ENCODE measurements at regions not wholly inside any gene's neighbourhood (a gene's known extent, or its start where the extent isn't known, plus 50 kb on each side); places are given as distances from the start of the nearest gene placed in this dataset.

GRCh38 chr10:108597031-108597430 lies 1326.3 kb downstream of the XPNPEP1 start:
- TF ChIP-seq YY1 (IDR thresholded peaks at IDR 0.05; ENCODE audit: low read depth) = no peak
- TF ChIP-seq RAD21 (IDR thresholded peaks at IDR 0.05; ENCODE audit: low read depth) = no peak
- no peak for TF ChIP-seq EGR1 (IDR thresholded peaks at IDR 0.05)
- no peak for TF ChIP-seq CREB1 (IDR thresholded peaks at IDR 0.05; ENCODE audit: low read depth)
- no peak for TF ChIP-seq MAX (IDR thresholded peaks at IDR 0.05)
- no peak for TF ChIP-seq CEBPB (IDR thresholded peaks at IDR 0.05)
- TF ChIP-seq EP300 (IDR thresholded peaks at IDR 0.05; ENCODE audit: borderline replicate concordance) = no peak
- no peak for TF ChIP-seq NFIC (IDR thresholded peaks at IDR 0.05)
- no peak for TF ChIP-seq TCF12 (IDR thresholded peaks at IDR 0.05; ENCODE audit: low read depth)
- no peak for TF ChIP-seq ZBTB7A (IDR thresholded peaks at IDR 0.05; ENCODE audit: low read depth)
- TF ChIP-seq TAF1 (IDR thresholded peaks at IDR 0.05; ENCODE audit: low read depth) = no peak
- TF ChIP-seq USF1 (IDR thresholded peaks at IDR 0.05) = no peak

- no peak for TF ChIP-seq FOXM1 (IDR thresholded peaks at IDR 0.05; ENCODE audit: borderline replicate concordance, low read depth)
These were observed 1330.4 kb downstream of the XPNPEP1 start for GRCh38 chr10:108592956-108593355.

DNA sequence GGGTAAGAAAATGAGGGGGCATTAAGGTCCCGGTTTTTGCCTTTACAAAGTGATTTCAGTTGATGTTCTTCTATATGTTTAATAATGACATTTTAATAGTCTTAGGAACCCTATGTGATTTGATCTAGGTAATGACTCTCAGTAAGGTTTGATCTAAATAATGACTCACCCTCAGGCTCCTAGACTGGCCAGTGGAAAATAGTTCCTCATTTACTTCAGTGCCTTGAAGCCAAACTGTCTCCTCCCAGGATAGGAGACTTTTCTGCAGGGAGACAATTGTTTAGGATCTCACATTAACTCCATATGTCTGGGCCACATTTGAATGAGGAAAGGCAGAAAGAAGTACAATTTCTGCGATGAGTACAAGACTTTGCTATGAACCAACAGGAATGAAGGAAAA lies 1331.9 kb downstream of the XPNPEP1 start:
- TF ChIP-seq, protein P1, sequence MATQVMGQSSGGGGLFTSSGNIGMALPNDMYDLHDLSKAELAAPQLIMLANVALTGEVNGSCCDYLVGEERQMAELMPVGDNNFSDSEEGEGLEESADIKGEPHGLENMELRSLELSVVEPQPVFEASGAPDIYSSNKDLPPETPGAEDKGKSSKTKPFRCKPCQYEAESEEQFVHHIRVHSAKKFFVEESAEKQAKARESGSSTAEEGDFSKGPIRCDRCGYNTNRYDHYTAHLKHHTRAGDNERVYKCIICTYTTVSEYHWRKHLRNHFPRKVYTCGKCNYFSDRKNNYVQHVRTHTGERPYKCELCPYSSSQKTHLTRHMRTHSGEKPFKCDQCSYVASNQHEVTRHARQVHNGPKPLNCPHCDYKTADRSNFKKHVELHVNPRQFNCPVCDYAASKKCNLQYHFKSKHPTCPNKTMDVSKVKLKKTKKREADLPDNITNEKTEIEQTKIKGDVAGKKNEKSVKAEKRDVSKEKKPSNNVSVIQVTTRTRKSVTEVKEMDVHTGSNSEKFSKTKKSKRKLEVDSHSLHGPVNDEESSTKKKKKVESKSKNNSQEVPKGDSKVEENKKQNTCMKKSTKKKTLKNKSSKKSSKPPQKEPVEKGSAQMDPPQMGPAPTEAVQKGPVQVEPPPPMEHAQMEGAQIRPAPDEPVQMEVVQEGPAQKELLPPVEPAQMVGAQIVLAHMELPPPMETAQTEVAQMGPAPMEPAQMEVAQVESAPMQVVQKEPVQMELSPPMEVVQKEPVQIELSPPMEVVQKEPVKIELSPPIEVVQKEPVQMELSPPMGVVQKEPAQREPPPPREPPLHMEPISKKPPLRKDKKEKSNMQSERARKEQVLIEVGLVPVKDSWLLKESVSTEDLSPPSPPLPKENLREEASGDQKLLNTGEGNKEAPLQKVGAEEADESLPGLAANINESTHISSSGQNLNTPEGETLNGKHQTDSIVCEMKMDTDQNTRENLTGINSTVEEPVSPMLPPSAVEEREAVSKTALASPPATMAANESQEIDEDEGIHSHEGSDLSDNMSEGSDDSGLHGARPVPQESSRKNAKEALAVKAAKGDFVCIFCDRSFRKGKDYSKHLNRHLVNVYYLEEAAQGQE (IDR thresholded peaks at IDR 0.05; ENCODE audit: low read depth) = no peak
- TF ChIP-seq CEBPB (IDR thresholded peaks at IDR 0.05) (no peak), ZBTB7A (IDR thresholded peaks at IDR 0.05; ENCODE audit: low read depth) (no peak), TAF1 (IDR thresholded peaks at IDR 0.05; ENCODE audit: low read depth) (no peak), FOXM1 (IDR thresholded peaks at IDR 0.05; ENCODE audit: borderline replicate concordance, low read depth) (no peak), CREB1 (IDR thresholded peaks at IDR 0.05; ENCODE audit: low read depth) (no peak), TEAD4 (IDR thresholded peaks at IDR 0.05) (no peak), RAD21 (IDR thresholded peaks at IDR 0.05; ENCODE audit: low read depth) (no peak), YY1 (IDR thresholded peaks at IDR 0.05; ENCODE audit: low read depth) (no peak), NFIC (IDR thresholded peaks at IDR 0.05) (no peak), EP300 (IDR thresholded peaks at IDR 0.05; ENCODE audit: borderline replicate concordance) (no peak), EGR1 (IDR thresholded peaks at IDR 0.05) (no peak), USF1 (IDR thresholded peaks at IDR 0.05) (no peak), MAX (IDR thresholded peaks at IDR 0.05) (no peak), TCF12 (IDR thresholded peaks at IDR 0.05; ENCODE audit: low read depth) (no peak)

GRCh38 chr10:108586424-108586823 lies 1336.9 kb downstream of the XPNPEP1 start:
- TF ChIP-seq EP300 (IDR thresholded peaks at IDR 0.05; ENCODE audit: borderline replicate concordance) (no peak), FOXM1 (IDR thresholded peaks at IDR 0.05; ENCODE audit: borderline replicate concordance, low read depth) (no peak), CREB1 (IDR thresholded peaks at IDR 0.05; ENCODE audit: low read depth) (no peak), USF1 (IDR thresholded peaks at IDR 0.05) (no peak), CEBPB (IDR thresholded peaks at IDR 0.05) (no peak), MAX (IDR thresholded peaks at IDR 0.05) (no peak), RAD21 (IDR thresholded peaks at IDR 0.05; ENCODE audit: low read depth) (no peak)
- TF ChIP-seq, protein P1 (IDR thresholded peaks at IDR 0.05; ENCODE audit: low read depth) = no peak

DNA sequence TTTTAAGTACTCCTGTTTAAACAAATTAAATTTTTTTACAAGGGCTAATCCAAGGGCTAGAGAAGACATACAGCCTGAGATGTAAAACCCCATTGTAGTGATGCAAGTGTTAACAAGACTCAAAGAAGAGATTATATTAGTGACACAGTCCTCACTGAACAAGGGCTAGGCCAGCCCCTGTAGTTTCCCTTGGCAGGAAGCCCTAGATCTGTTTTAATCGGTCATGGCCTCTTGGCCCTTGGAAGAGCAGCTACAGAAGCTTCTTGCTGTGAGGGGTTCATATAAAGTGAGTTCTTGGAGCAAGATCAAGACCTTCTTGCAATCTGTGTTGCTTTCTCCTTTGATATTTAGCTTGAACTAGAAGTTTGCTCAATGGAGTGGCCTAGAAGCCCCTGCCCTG lies 1339.4 kb downstream of the XPNPEP1 start:
- TF ChIP-seq USF1 (IDR thresholded peaks at IDR 0.05) = no peak
- TF ChIP-seq, protein P1 (IDR thresholded peaks at IDR 0.05; ENCODE audit: low read depth) = no peak
- no peak for TF ChIP-seq TAF1 (IDR thresholded peaks at IDR 0.05; ENCODE audit: low read depth)
- no peak for TF ChIP-seq EGR1 (IDR thresholded peaks at IDR 0.05)
- no peak for TF ChIP-seq TCF12 (IDR thresholded peaks at IDR 0.05; ENCODE audit: low read depth)
- no peak for TF ChIP-seq RAD21 (IDR thresholded peaks at IDR 0.05; ENCODE audit: low read depth)
- no peak for TF ChIP-seq CREB1 (IDR thresholded peaks at IDR 0.05; ENCODE audit: low read depth)
- TF ChIP-seq MAX (IDR thresholded peaks at IDR 0.05) = no peak
- TF ChIP-seq YY1 (IDR thresholded peaks at IDR 0.05; ENCODE audit: low read depth) = no peak

All from Ishikawa (cell line).